Left lung (tissue), 4 donors: ENCODE measurements at regions not wholly inside any gene's neighbourhood (a gene's known extent, or its start where the extent isn't known, plus 50 kb on each side); places are given as distances from the start of the nearest gene placed in this dataset.

Experiments used
- ATAC-seq: fragments of 200-7000 bp; cut with Tn5 transposase; one replicate; pipeline ENCODE4 v1.9.1; 2020; ENCODE audit warnings: moderate library complexity
- DNase-seq, 4 donors: peaks; one replicate each; pipeline ENCODE4 v3.0.0-alpha.2; 2013 to 2020
- H3K27ac ChIP-seq, 2 donors: fragments of 200-600 bp; sonication (generic) in 1 of 2; one replicate each; pipeline versions ENCODE4 v1.5.0 to v1.8.0; 2020 to 2021
- H3K27me3 ChIP-seq, 2 donors: fragments of 200-600 bp; sonication (generic) in 1 of 2; one replicate each; pipeline versions ENCODE4 v1.5.0 to v1.8.0; 2020 to 2021
- H3K36me3 ChIP-seq, 2 donors: fragments of 200-600 bp; sonication (generic) in 1 of 2; one replicate each; pipeline versions ENCODE4 v1.5.0 to v1.8.0; 2020 to 2021
- H3K4me1 ChIP-seq, 2 donors: fragments of 200-600 bp; one replicate each; pipeline ENCODE4 v1.8.0; 2021
- H3K4me3 ChIP-seq, 2 donors: fragments of 200-600 bp; sonication (generic) in 1 of 2; one replicate each; pipeline versions ENCODE4 v1.5.0 to v1.8.0; 2020 to 2021; ENCODE audit warnings: mild to moderate bottlenecking in 1 of 2
- H3K9me3 ChIP-seq, 2 donors: fragments of 200-600 bp; sonication (generic) in 1 of 2; one replicate each; pipeline versions ENCODE4 v1.5.0 to v1.8.0; 2020 to 2021
- CTCF ChIP-seq, 2 donors: fragments of 200-600 bp; sonication (generic) in 1 of 2; IDR thresholded peaks; one replicate each; pipeline versions ENCODE4 v1.5.0 to v1.8.0; 2021; ENCODE audit warnings: antibody characterized with exemption in 2 of 2
- intact Hi-C, 2 donors: fragments of 100-400 bp; cut with DNase I; formaldehyde crosslinking; loops; one replicate each; pipeline versions ENCODE4 v1.11.2 to v1.14.2; 2022
- donor health status: DM: no; HTN: yes; CAD: no.
- donor health status: DM: no; HTN: no; CAD: no.

- no peak overlapping the region for H3K27ac ChIP-seq
- DNase-seq (no peak), ATAC-seq (no peak)
- H3K4me3 ChIP-seq, result no peak overlapping the region
- intact Hi-C loops, result no loop called here
- no peaks in the 10 kb centered on the region for H3K27me3 ChIP-seq
- H3K4me1 ChIP-seq, result no peaks in the 10 kb centered on the region
- TF ChIP-seq CTCF (IDR thresholded peaks at IDR 0.05), result no peak
- H3K36me3 ChIP-seq, result no peaks in the 10 kb centered on the region
- no peaks in the 10 kb centered on the region for H3K9me3 ChIP-seq
Observed at GRCh38 chr13:85997587-85997986, 198.4 kb upstream of the SLITRK6 start.

GRCh38 chr13:85995788-85996418 is 196.7 kb upstream of the SLITRK6 start:
- no peak for ATAC-seq
- no peaks in the 10 kb centered on the region for H3K27me3 ChIP-seq
- H3K27ac ChIP-seq, result no peak overlapping the region
- H3K36me3 ChIP-seq, result no peaks in the 10 kb centered on the region
- intact Hi-C loops, result no loop called here
- no peak overlapping the region for H3K4me3 ChIP-seq
- no peaks in the 10 kb centered on the region for H3K4me1 ChIP-seq
- H3K9me3 ChIP-seq, result no peaks in the 10 kb centered on the region
- no peak for TF ChIP-seq CTCF (IDR thresholded peaks at IDR 0.05)
- no peak for DNase-seq

- no peak overlapping the region for H3K27ac ChIP-seq
- ATAC-seq, result no peak
- intact Hi-C loops, result no loop called here
- H3K27me3 ChIP-seq, result no peaks in the 10 kb centered on the region
- no peaks in the 10 kb centered on the region for H3K9me3 ChIP-seq
- DNase-seq, result no peak
- no peaks in the 10 kb centered on the region for H3K4me1 ChIP-seq
- H3K36me3 ChIP-seq, result no peaks in the 10 kb centered on the region
- no peak overlapping the region for H3K4me3 ChIP-seq
- no peak for TF ChIP-seq CTCF (IDR thresholded peaks at IDR 0.05)
Observed at GRCh38 chr13:85993567-85993966, 194.3 kb upstream of the SLITRK6 start.

- Histone ChIP-seq H3K27ac (no peak overlapping the region), H3K27me3 (no peaks in the 10 kb centered on the region), H3K36me3 (no peaks in the 10 kb centered on the region), H3K4me3 (no peak overlapping the region), H3K9me3 (no peaks in the 10 kb centered on the region), H3K4me1 (no peaks in the 10 kb centered on the region)
- no peak for ATAC-seq
- intact Hi-C loops, result no loop called here
- TF ChIP-seq CTCF (IDR thresholded peaks at IDR 0.05), result no peak
- DNase-seq, result no peak
Observed at GRCh38 chr13:85990397-85990796, 191.2 kb upstream of the SLITRK6 start.

GRCh38 chr13:85985797-85986196 is 186.6 kb upstream of the SLITRK6 start:
- no peak for TF ChIP-seq CTCF (IDR thresholded peaks at IDR 0.05)

More at GRCh38 chr13:85985797-85986196, 186.6 kb upstream of the SLITRK6 start:
- intact Hi-C loops, result no loop called here
- no peak for ATAC-seq
- Histone ChIP-seq H3K4me3 (no peak overlapping the region), H3K27ac (no peak overlapping the region), H3K9me3 (peaks cover 0 to 11% of the 10 kb centered on the region in 2 donors), H3K36me3 (no peaks in the 10 kb centered on the region), H3K27me3 (no peaks in the 10 kb centered on the region), H3K4me1 (no peaks in the 10 kb centered on the region)
- no peak for DNase-seq
